ENCODE measurements at regions not wholly inside any gene's neighbourhood (a gene's known extent, or its start where the extent isn't known, plus 50 kb on each side); places are given as distances from the start of the nearest gene placed in this dataset.

DNA sequence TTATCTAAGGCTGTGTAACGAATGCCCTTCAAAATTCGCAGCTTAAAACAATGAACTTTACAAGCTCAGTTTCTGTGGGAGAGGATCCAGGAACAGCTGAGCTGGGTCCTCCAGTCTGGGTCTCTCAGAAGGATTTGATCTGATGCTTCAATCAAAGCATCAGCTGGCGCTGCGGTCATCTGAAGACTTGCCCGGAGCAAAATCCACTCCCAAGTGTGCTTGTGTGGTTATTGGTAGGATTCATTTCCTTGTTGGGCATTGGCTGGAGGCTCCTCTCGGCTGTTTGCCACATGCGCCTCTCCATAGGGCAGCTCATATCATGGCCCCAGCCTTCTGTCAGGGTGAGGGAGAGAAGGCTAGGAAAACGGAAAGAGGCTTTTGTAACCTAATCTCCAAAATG is 269.3 kb upstream of the CHD6 start:
- ATAC-seq (ENCODE audit: insufficient read depth, low FRiP score) (no peak), DNase-seq (no peak)
- H3K27me3 ChIP-seq (ENCODE audit: control insufficient read depth in 3 of 3, insufficient read depth in 3 of 3, low read length in 2 of 3), result peaks cover 0 to 2% (median 0%) of the 10 kb centered on the region in 3 donors
- WGBS, 2 donors, result 87 to 90% methylated on average over 8 of the region's 8 CpGs
- H3K9me3 ChIP-seq (ENCODE audit: control insufficient read depth in 4 of 4, insufficient read depth in 3 of 4, low read length in 3 of 4), result no peaks in the 10 kb centered on the region
- peaks cover 0 to 5% (median 0%) of the 10 kb centered on the region in 5 donors for H3K4me1 ChIP-seq (ENCODE audit: control insufficient read depth in 5 of 5, insufficient read depth in 5 of 5, low read length in 5 of 5)
- H3K4me3 ChIP-seq, result no peak overlapping the region
- H3K36me3 ChIP-seq (ENCODE audit: control insufficient read depth in 4 of 4, insufficient read depth in 4 of 4, low read length in 4 of 4), result no peaks in the 10 kb centered on the region
- no peak overlapping the region for H3K27ac ChIP-seq (ENCODE audit: low read depth in 1 of 2, low read length in 1 of 2)
- TF ChIP-seq, protein P1, sequence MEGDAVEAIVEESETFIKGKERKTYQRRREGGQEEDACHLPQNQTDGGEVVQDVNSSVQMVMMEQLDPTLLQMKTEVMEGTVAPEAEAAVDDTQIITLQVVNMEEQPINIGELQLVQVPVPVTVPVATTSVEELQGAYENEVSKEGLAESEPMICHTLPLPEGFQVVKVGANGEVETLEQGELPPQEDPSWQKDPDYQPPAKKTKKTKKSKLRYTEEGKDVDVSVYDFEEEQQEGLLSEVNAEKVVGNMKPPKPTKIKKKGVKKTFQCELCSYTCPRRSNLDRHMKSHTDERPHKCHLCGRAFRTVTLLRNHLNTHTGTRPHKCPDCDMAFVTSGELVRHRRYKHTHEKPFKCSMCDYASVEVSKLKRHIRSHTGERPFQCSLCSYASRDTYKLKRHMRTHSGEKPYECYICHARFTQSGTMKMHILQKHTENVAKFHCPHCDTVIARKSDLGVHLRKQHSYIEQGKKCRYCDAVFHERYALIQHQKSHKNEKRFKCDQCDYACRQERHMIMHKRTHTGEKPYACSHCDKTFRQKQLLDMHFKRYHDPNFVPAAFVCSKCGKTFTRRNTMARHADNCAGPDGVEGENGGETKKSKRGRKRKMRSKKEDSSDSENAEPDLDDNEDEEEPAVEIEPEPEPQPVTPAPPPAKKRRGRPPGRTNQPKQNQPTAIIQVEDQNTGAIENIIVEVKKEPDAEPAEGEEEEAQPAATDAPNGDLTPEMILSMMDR (IDR thresholded peaks at IDR 0.05; ENCODE audit: control extremely low read depth, extremely low read depth), result no peak
- no peak overlapping the region for H3K9ac ChIP-seq (ENCODE audit: insufficient read depth in 1 of 2, low read length in 2 of 2)

DNA sequence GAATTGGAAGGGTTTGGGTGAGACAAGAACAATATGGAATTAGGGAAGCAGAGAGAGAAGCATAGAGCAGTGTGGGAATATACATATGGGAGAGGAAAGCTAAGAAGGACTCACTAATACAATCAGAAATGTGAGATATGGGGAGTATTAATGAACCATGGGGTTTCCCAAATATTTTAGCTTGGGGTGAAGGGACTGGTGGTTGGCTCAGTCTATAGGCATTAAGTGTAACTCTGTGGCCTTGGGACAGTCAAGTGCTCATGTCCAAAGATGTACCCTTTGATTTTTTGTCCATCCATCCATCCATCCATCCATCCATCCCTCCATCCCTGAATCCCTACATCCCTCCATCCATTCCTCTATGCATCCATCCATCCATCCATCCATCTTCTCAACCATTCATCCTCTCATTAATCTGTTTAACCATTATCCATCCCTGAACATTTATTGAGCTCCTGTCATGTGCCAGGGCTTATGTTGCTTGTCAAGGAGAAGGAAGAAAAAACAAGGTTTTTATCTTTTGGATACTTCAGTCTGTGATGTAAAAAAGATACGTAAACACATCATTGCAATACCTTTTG is 263.4 kb upstream of the CHD6 start:
- H3K9ac ChIP-seq (ENCODE audit: insufficient read depth in 1 of 2, low read length in 2 of 2), result no peak overlapping the region
- DNase-seq, result no peak
- ATAC-seq (ENCODE audit: insufficient read depth, low FRiP score), result no peak
- H3K4me1 ChIP-seq (ENCODE audit: control insufficient read depth in 5 of 5, insufficient read depth in 5 of 5, low read length in 5 of 5), result peaks cover 0 to 5% (median 0%) of the 10 kb centered on the region in 5 donors
- H3K9me3 ChIP-seq (ENCODE audit: control insufficient read depth in 4 of 4, insufficient read depth in 3 of 4, low read length in 3 of 4), result no peaks in the 10 kb centered on the region
- H3K4me3 ChIP-seq, result no peak overlapping the region
- H3K36me3 ChIP-seq (ENCODE audit: control insufficient read depth in 4 of 4, insufficient read depth in 4 of 4, low read length in 4 of 4), result no peaks in the 10 kb centered on the region
- H3K27me3 ChIP-seq (ENCODE audit: control insufficient read depth in 3 of 3, insufficient read depth in 3 of 3, low read length in 2 of 3), result peaks cover 2 to 5% (median 4%) of the 10 kb centered on the region in 3 donors
- WGBS, 2 donors, result 87 to 97% methylated on average over 1 of the region's 1 CpG
- no peak overlapping the region for H3K27ac ChIP-seq (ENCODE audit: low read depth in 1 of 2, low read length in 1 of 2)
- TF ChIP-seq, protein P1 (IDR thresholded peaks at IDR 0.05; ENCODE audit: control extremely low read depth, extremely low read depth), result no peak

DNA sequence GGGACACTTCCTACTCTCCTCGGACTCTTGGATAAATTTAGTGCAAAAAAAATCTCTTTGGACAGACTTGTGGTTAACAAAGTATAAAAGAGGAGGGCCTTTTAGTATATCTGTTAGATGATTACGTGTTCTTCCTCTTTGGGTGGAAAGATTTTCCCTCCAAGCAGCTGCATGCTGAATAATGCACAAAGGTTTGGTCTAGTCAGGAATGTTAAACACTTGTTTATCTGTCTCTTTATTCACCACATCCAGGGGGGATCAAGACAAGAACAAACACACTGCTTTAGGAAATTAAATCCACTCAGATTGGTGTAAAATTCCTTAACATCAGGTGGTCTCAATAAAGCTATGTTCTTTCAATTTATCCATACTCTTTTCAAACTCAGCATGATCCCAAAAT is 260.9 kb upstream of the CHD6 start:
- Histone ChIP-seq H3K27me3 (ENCODE audit: control insufficient read depth in 3 of 3, insufficient read depth in 3 of 3, low read length in 2 of 3) (peaks cover 4 to 5% (median 5%) of the 10 kb centered on the region in 3 donors), H3K4me1 (ENCODE audit: control insufficient read depth in 5 of 5, insufficient read depth in 5 of 5, low read length in 5 of 5) (peaks cover 0 to 7% (median 0%) of the 10 kb centered on the region in 5 donors), H3K27ac (ENCODE audit: low read depth in 1 of 2, low read length in 1 of 2) (no peak overlapping the region), H3K9me3 (ENCODE audit: control insufficient read depth in 4 of 4, insufficient read depth in 3 of 4, low read length in 3 of 4) (no peaks in the 10 kb centered on the region), H3K9ac (ENCODE audit: insufficient read depth in 1 of 2, low read length in 2 of 2) (no peak overlapping the region), H3K4me3 (no peak overlapping the region), H3K36me3 (ENCODE audit: control insufficient read depth in 4 of 4, insufficient read depth in 4 of 4, low read length in 4 of 4) (no peaks in the 10 kb centered on the region)
- TF ChIP-seq, protein P1 (IDR thresholded peaks at IDR 0.05; ENCODE audit: control extremely low read depth, extremely low read depth), result no peak
- ATAC-seq (ENCODE audit: insufficient read depth, low FRiP score) (no peak), DNase-seq (no peak)
- 26 to 34% methylated on average over 2 of the region's 2 CpGs for WGBS, 2 donors

DNA sequence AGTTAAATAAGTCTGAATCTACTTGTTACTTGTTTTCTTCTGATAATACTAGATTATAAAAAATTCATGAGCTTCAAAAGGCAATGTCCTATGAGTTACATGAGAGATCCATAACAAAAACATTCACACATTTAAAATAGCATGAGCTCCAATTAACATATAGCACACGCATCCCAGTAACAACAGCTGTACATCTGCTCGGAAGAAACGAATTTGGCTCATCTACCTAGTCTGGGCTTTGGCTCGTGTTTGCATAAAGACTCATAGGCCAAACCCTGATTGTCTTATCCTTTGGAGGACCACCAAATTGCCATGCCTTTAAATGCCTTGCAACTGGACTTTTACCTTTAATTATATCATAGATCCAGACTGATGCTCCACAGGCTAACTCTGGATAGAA is 259.7 kb upstream of the CHD6 start:
- peaks cover 4 to 5% (median 5%) of the 10 kb centered on the region in 3 donors for H3K27me3 ChIP-seq (ENCODE audit: control insufficient read depth in 3 of 3, insufficient read depth in 3 of 3, low read length in 2 of 3)
- no peak for ATAC-seq (ENCODE audit: insufficient read depth, low FRiP score)
- DNase-seq, result no peak
- H3K9ac ChIP-seq (ENCODE audit: insufficient read depth in 1 of 2, low read length in 2 of 2), result no peak overlapping the region
- H3K36me3 ChIP-seq (ENCODE audit: control insufficient read depth in 4 of 4, insufficient read depth in 4 of 4, low read length in 4 of 4), result no peaks in the 10 kb centered on the region
- TF ChIP-seq, protein P1 (IDR thresholded peaks at IDR 0.05; ENCODE audit: control extremely low read depth, extremely low read depth), result no peak
- WGBS, 2 donors, result 83 to 91% methylated on average over 4 of the region's 4 CpGs
- no peaks in the 10 kb centered on the region for H3K9me3 ChIP-seq (ENCODE audit: control insufficient read depth in 4 of 4, insufficient read depth in 3 of 4, low read length in 3 of 4)
- peaks cover 0 to 10% (median 0%) of the 10 kb centered on the region in 5 donors for H3K4me1 ChIP-seq (ENCODE audit: control insufficient read depth in 5 of 5, insufficient read depth in 5 of 5, low read length in 5 of 5)
- H3K4me3 ChIP-seq, result no peak overlapping the region
- H3K27ac ChIP-seq (ENCODE audit: low read depth in 1 of 2, low read length in 1 of 2), result no peak overlapping the region

Data from lung (tissue), 11 donors.